SK-N-SH (cell line): ENCODE measurements at regions not wholly inside any gene's neighbourhood (a gene's known extent, or its start where the extent isn't known, plus 50 kb on each side); places are given as distances from the start of the nearest gene placed in this dataset.
A peak's percentile ranks its signal among the peaks of the same experiment; 100 is the strongest.

Experiments
- CTCF ChIA-PET: fragments of 300-600, 350-600 bp; formaldehyde crosslinking; extraction: SDS; loops from one replicate; lab custom pipeline; 2021; lab: Yijun Ruan, JAX
- POLR2A ChIA-PET: fragments of 350-600 bp; sonication (Branson Sonifier 250); formaldehyde crosslinking; extraction: SDS; loops from one replicate; lab custom pipeline; 2020; ENCODE audit warnings: antibody characterized with exemption, inconsistent platforms; lab: Yijun Ruan, JAX
- DNase-seq: peaks from one replicate; pipeline ENCODE4 v3.0.0; 2012
- H2AFZ ChIP-seq: fragments of 200-600 bp; sonication (generic); 2 replicates; pipeline ENCODE4 v1.8.1; 2016; ENCODE audit warnings: antibody characterized with exemption, mild to moderate bottlenecking, low read depth
- H3F3A ChIP-seq: fragments of 200-600 bp; sonication (generic); replicated peaks from 2 replicates; pipeline ENCODE3; 2016; ENCODE audit warnings: antibody characterized with exemption, mild to moderate bottlenecking; ENCODE audit not compliant: insufficient read depth
- H3K27ac ChIP-seq, 2 experiments: fragments of 200-500 bp in 1 of 2; fragments of 200-600 bp in 1 of 2; sonication (Bioruptor generic) in 1 of 2; sonication (generic), shearing (Covaris generic) in 1 of 2; 2 replicates each; pipeline versions ENCODE4 v1.5.1 to v1.6.1; 2014 to 2016; ENCODE audit warnings: low read depth in 2 of 2, inconsistent platforms in 1 of 2, low read length in 1 of 2, mild to moderate bottlenecking in 1 of 2, mixed read lengths in 1 of 2
- H3K27me3 ChIP-seq: fragments of 200-600 bp; sonication (generic), shearing (Covaris generic); 2 replicates; pipeline ENCODE4 v1.6.1; 2016; ENCODE audit warnings: mixed run types; ENCODE audit not compliant: insufficient read depth
- H3K36me3 ChIP-seq, 2 experiments: fragments of 200-500 bp in 1 of 2; fragments of 200-600 bp in 1 of 2; sonication (Bioruptor generic) in 1 of 2; sonication (generic) in 1 of 2; replicated peaks in 1 of 2; 2 replicates each; pipeline versions ENCODE3 to v1.5.1; 2014 to 2016; ENCODE audit warnings: low read length in 1 of 2, mild to moderate bottlenecking in 1 of 2; ENCODE audit not compliant: insufficient read depth in 2 of 2, control insufficient read depth in 1 of 2
- H3K4me1 ChIP-seq, 2 experiments: fragments of 200-500 bp in 1 of 2; fragments of 200-600 bp in 1 of 2; sonication (Bioruptor generic) in 1 of 2; sonication (generic), shearing (Covaris generic) in 1 of 2; 2 replicates each; pipeline versions ENCODE4 v1.5.1 to v1.6.1; 2014 to 2016; ENCODE audit warnings: low read depth in 1 of 2, low read length in 1 of 2, mixed run types in 1 of 2; ENCODE audit not compliant: insufficient read depth in 2 of 2, control insufficient read depth in 1 of 2
- H3K4me2 ChIP-seq: fragments of 200-600 bp; sonication (generic), shearing (Covaris generic); 2 replicates; pipeline ENCODE4 v1.6.1; 2017; ENCODE audit warnings: mixed run types
- H3K4me3 ChIP-seq, 2 experiments: fragments of 200-500 bp in 1 of 2; fragments of 200-600 bp in 1 of 2; sonication (Bioruptor generic) in 1 of 2; sonication (generic), shearing (Covaris generic) in 1 of 2; 2 replicates each; pipeline versions ENCODE4 v1.5.1 to v1.8.1; 2014 to 2016; ENCODE audit warnings: low read depth in 2 of 2, inconsistent platforms in 1 of 2, low read length in 1 of 2, mild to moderate bottlenecking in 1 of 2, mixed read lengths in 1 of 2, moderate library complexity in 1 of 2
- H3K79me2 ChIP-seq: fragments of 200-600 bp; sonication (generic); 2 replicates; pipeline ENCODE4 v1.8.1; 2017; ENCODE audit warnings: mild to moderate bottlenecking; ENCODE audit not compliant: insufficient read depth
- H3K9ac ChIP-seq: fragments of 200-600 bp; sonication (generic); 2 replicates; pipeline ENCODE4 v1.6.1; 2017; ENCODE audit warnings: mixed run types
- H3K9me2 ChIP-seq: fragments of 200-600 bp; sonication (generic); 2 replicates; pipeline ENCODE4 v1.6.1; 2017; ENCODE audit warnings: mixed run types
- H3K9me3 ChIP-seq: fragments of 200-600 bp; sonication (generic); 2 replicates; pipeline ENCODE4 v1.6.1; 2017; ENCODE audit warnings: mixed run types, mild to moderate bottlenecking, moderate library complexity
- H4K20me1 ChIP-seq: fragments of 200-600 bp; sonication (generic); 2 replicates; pipeline ENCODE4 v1.6.1; 2017; ENCODE audit warnings: mild to moderate bottlenecking, mixed run types; ENCODE audit not compliant: insufficient read depth
- CHD2 ChIP-seq: fragments of 150-350 bp; IDR thresholded peaks from 2 replicates; pipeline ENCODE4 v1.6.1; 2018; ENCODE audit warnings: low read length; ENCODE audit not compliant: partially characterized antibody
- CTCF ChIP-seq: fragments of 200-600 bp; sonication (generic); IDR thresholded peaks from 2 replicates; pipeline ENCODE4 v1.6.1; 2017; ENCODE audit warnings: antibody characterized with exemption, mild to moderate bottlenecking, moderate library complexity
- ELF1 ChIP-seq: IDR thresholded peaks from 2 replicates; pipeline ENCODE4 v1.4.0; 2012
- EP300 ChIP-seq, 2 experiments: IDR thresholded peaks; 2 replicates each; pipeline versions ENCODE4 v1.4.0 to v1.6.1; 2012; ENCODE audit warnings: borderline replicate concordance in 1 of 2, low read depth in 1 of 2, low read length in 1 of 2
- FOXJ3 ChIP-seq: sonication (generic); formaldehyde crosslinking; IDR thresholded peaks from 2 replicates; pipeline ENCODE4 v1.5.1; 2020; ENCODE audit warnings: mild to moderate bottlenecking, missing genetic modification reagents
- GABPA ChIP-seq: IDR thresholded peaks from 2 replicates; pipeline ENCODE4 v1.4.0; 2012; ENCODE audit warnings: low read depth, mild to moderate bottlenecking
- MEF2A ChIP-seq: IDR thresholded peaks from 2 replicates; pipeline ENCODE4 v1.4.0; 2012; ENCODE audit warnings: low read depth, borderline replicate concordance
- NFIC ChIP-seq: IDR thresholded peaks from 2 replicates; pipeline ENCODE4 v1.4.0; 2012; ENCODE audit warnings: borderline replicate concordance
- PBX3 ChIP-seq: IDR thresholded peaks from 2 replicates; pipeline ENCODE4; 2012
- POLR2AphosphoS5 ChIP-seq: IDR thresholded peaks from 2 replicates; pipeline ENCODE4 v1.6.1; 2012; ENCODE audit warnings: low read depth, low read length
- RFX5 ChIP-seq: IDR thresholded peaks from 2 replicates; pipeline ENCODE4 v1.6.1; 2012; ENCODE audit warnings: mild to moderate bottlenecking, improper control_type of control experiment, low read length
- USF2 ChIP-seq: fragments of 150-350 bp; IDR thresholded peaks from 2 replicates; pipeline ENCODE4 v1.6.1; 2017; ENCODE audit warnings: antibody characterized with exemption, low read length, low read depth, borderline replicate concordance
- ZBTB33 ChIP-seq: IDR thresholded peaks from 2 replicates; pipeline ENCODE4 v1.4.0; 2012; ENCODE audit warnings: low read depth, borderline replicate concordance

GRCh38 chr5:98173334-98173733 is 600.1 kb upstream of the RGMB start (continued):
- TF ChIP-seq CTCF (no peak), CHD2 (no peak), PBX3 (0 out of 2 replicates have a peak, but pooled peaks have one; percentile 16)

GRCh38 chr5:98175474-98175873 is 598.0 kb upstream of the RGMB start:
- H3F3A ChIP-seq, result no peaks in the 10 kb centered on the region
- CTCF ChIA-PET, result no interaction called here

More at GRCh38 chr5:98175474-98175873, 598.0 kb upstream of the RGMB start:
- Histone ChIP-seq H3K4me1 (no peaks in the 10 kb centered on the region; a peak in 1 of 4 replicates), H3K27ac (no peak overlapping the region), H3K9me2 (no peaks in the 10 kb centered on the region), H4K20me1 (no peaks in the 10 kb centered on the region), H3K36me3 (no peaks in the 10 kb centered on the region), H3K4me2 (no peak overlapping the region), H3K79me2 (no peaks in the 10 kb centered on the region), H3K27me3 (no peaks in the 10 kb centered on the region), H3K9me3 (no peaks in the 10 kb centered on the region), H3K4me3 (no peak overlapping the region), H2AFZ (no peak overlapping the region), H3K9ac (no peak overlapping the region)
- POLR2A ChIA-PET, result no interaction called here
- no peak for TF ChIP-seq MEF2A
- TF ChIP-seq PBX3, result no peak
- TF ChIP-seq ELF1, result no peak
- no peak for TF ChIP-seq POLR2AphosphoS5
- no peak for TF ChIP-seq NFIC
- no peak for TF ChIP-seq RFX5
- no peak for TF ChIP-seq FOXJ3 (CRISPR knock-in tag)
- no peak for TF ChIP-seq USF2
- no peak for TF ChIP-seq ZBTB33
- no peak for TF ChIP-seq EP300 (IDR thresholded peaks at IDR 0.05; ENCODE audit: borderline replicate concordance in 1 of 2, low read depth in 1 of 2, low read length in 1 of 2)
- TF ChIP-seq GABPA, result no peak
- no peak for TF ChIP-seq CHD2
- TF ChIP-seq CTCF, result no peak
- no peak for DNase-seq
